ENCODE measurements at regions not wholly inside any gene's neighbourhood (a gene's known extent, or its start where the extent isn't known, plus 50 kb on each side); places are given as distances from the start of the nearest gene placed in this dataset.

GRCh38 chr2:235195921-235196320, 244.1 kb downstream of the SH3BP4 start:
- POLR2A ChIA-PET, result no interaction called here
- H3K4me3 Mint-ChIP-seq, result no peak overlapping the region
- no peaks in the 10 kb centered on the region for H3K9me3 Mint-ChIP-seq
- no peaks in the 10 kb centered on the region for H3K36me3 Mint-ChIP-seq (ENCODE audit: low read depth)
- no peak overlapping the region for H3K27ac Mint-ChIP-seq
- H3K27me3 Mint-ChIP-seq, result peaks cover 2% of the 10 kb centered on the region
- DNase-seq, result no peak
- no peaks in the 10 kb centered on the region for H3K4me1 Mint-ChIP-seq
- CTCF ChIA-PET, result no interaction called here

- Mint-ChIP-seq H3K27ac (no peak overlapping the region), H3K4me3 (no peak overlapping the region), H3K9me3 (no peaks in the 10 kb centered on the region), H3K36me3 (ENCODE audit: low read depth) (no peaks in the 10 kb centered on the region), H3K4me1 (no peaks in the 10 kb centered on the region), H3K27me3 (no peaks in the 10 kb centered on the region)
- ChIA-PET CTCF (no interaction called here), POLR2A (no interaction called here)
- DNase-seq, result no peak
Observed at GRCh38 chr2:235199128-235199527, 247.3 kb downstream of the SH3BP4 start.

- no peak for DNase-seq
- CTCF ChIA-PET, result no interaction called here
- Mint-ChIP-seq H3K9me3 (no peaks in the 10 kb centered on the region), H3K27ac (no peak overlapping the region), H3K4me1 (no peaks in the 10 kb centered on the region), H3K4me3 (no peak overlapping the region), H3K27me3 (no peaks in the 10 kb centered on the region), H3K36me3 (ENCODE audit: low read depth) (no peaks in the 10 kb centered on the region)
- POLR2A ChIA-PET, result no interaction called here
Observed at GRCh38 chr2:235200216-235200615, 248.4 kb downstream of the SH3BP4 start.

DNA sequence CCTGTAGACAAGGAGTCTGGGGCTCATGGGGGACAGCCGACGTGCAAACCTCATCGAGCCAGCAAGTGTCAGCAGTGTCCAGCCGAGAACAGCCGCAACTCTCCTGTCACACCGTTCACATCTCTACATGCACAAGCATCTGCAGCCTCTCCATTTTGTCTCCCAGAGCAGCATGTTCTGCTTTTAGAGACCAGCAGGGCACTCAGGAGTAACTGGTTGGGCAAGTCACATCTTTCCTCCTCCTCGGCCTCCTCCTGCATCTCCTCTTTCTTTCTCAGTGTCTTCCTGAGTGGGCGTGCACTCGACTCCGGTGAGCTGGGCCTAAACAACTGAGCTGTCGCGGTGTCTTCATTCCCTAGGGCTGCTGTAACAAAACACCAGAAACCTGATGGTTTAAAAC, 249.9 kb downstream of the SH3BP4 start:
- Mint-ChIP-seq H3K4me3 (no peak overlapping the region), H3K4me1 (no peaks in the 10 kb centered on the region), H3K9me3 (no peaks in the 10 kb centered on the region), H3K27me3 (no peaks in the 10 kb centered on the region), H3K27ac (no peak overlapping the region), H3K36me3 (ENCODE audit: low read depth) (no peaks in the 10 kb centered on the region)
- CTCF ChIA-PET, result no interaction called here
- POLR2A ChIA-PET, result no interaction called here
- no peak for DNase-seq

GRCh38 chr2:235204948-235205347, 253.1 kb downstream of the SH3BP4 start:
- DNase-seq, result no peak
- Mint-ChIP-seq H3K27me3 (no peaks in the 10 kb centered on the region), H3K36me3 (ENCODE audit: low read depth) (no peaks in the 10 kb centered on the region), H3K4me3 (no peak overlapping the region), H3K9me3 (no peaks in the 10 kb centered on the region), H3K4me1 (no peaks in the 10 kb centered on the region), H3K27ac (no peak overlapping the region)
- POLR2A ChIA-PET, result no interaction called here
- CTCF ChIA-PET, result no interaction called here

DNA sequence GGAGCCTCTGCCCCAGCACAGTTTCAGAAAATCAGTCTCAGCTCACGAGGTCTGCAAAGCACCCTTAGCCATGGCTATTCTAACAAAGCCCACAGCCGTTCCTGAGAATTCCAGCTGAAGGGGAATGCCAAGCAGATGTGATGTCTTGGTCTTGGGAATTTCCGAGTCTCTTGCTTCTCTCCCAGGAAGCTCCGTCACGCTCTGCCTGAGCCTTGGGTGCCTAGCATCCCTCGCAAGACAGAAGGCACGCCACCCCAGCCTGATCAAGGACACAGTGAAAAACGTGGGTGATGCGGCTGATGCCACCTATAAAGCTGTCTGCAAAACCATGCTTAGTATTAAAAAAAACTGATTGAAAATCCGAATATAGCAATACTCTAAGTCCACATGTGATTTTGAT, 254.6 kb downstream of the SH3BP4 start:
- no peaks in the 10 kb centered on the region for H3K36me3 Mint-ChIP-seq (ENCODE audit: low read depth)
- no peaks in the 10 kb centered on the region for H3K27me3 Mint-ChIP-seq
- ChIA-PET CTCF (no interaction called here), POLR2A (no interaction called here)
- H3K27ac Mint-ChIP-seq, result no peak overlapping the region
- no peaks in the 10 kb centered on the region for H3K9me3 Mint-ChIP-seq
- no peak for DNase-seq
- H3K4me3 Mint-ChIP-seq, result no peak overlapping the region
- no peaks in the 10 kb centered on the region for H3K4me1 Mint-ChIP-seq

DNA sequence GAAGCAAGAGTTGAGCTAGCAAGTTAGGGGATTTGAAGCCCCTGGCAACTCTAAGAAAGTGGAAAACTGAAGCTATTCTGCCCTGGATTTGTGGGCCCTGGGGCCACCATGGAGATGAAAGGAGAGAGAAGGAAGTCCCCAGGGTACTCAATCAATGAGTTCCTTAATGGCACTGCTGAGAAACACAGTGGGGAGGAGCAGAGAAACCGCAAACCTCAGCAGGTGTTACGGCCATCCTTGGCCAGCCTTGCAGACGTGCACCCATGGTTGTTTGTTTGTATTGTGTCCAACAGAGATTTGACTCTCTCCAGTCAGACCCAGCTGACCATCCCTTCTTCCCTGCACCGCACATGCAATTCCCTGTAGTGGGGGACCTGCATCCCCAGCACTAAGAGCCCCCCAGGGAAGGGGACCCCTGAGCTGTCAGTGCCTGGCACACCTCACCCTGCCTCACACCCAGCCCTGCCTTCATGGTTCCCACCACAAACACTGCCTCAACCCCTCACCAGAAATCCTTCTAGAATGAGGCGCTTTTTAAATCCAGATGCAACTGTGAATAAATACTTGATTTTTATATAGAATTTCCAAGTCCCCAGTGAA, 255.3 kb downstream of the SH3BP4 start:
- POLR2A ChIA-PET, result no interaction called here
- no peak for DNase-seq
- H3K27ac Mint-ChIP-seq, result no peak overlapping the region
- peaks cover 4% of the 10 kb centered on the region for H3K27me3 Mint-ChIP-seq
- no peaks in the 10 kb centered on the region for H3K4me1 Mint-ChIP-seq
- CTCF ChIA-PET, result interaction anchor here (0.6 kb wide), 1 partner anchor 281 kb away, joined by 3 read pairs; no protein-coding TSS in a partner anchor
- H3K36me3 Mint-ChIP-seq (ENCODE audit: low read depth), result no peaks in the 10 kb centered on the region
- no peaks in the 10 kb centered on the region for H3K9me3 Mint-ChIP-seq
- H3K4me3 Mint-ChIP-seq, result no peak overlapping the region

GRCh38 chr2:235211056-235211455, 259.2 kb downstream of the SH3BP4 start:
- H3K36me3 Mint-ChIP-seq (ENCODE audit: low read depth), result no peaks in the 10 kb centered on the region
- no peak for DNase-seq
- H3K27ac Mint-ChIP-seq, result no peak overlapping the region
- H3K9me3 Mint-ChIP-seq, result no peaks in the 10 kb centered on the region
- ChIA-PET POLR2A (no interaction called here), CTCF (no interaction called here)
- no peak overlapping the region for H3K4me3 Mint-ChIP-seq
- peaks cover 4% of the 10 kb centered on the region for H3K27me3 Mint-ChIP-seq
- H3K4me1 Mint-ChIP-seq, result no peaks in the 10 kb centered on the region

- POLR2A ChIA-PET, result no interaction called here
- no peaks in the 10 kb centered on the region for H3K9me3 Mint-ChIP-seq
Observed at GRCh38 chr2:235212501-235213158, 260.8 kb downstream of the SH3BP4 start.

DNA sequence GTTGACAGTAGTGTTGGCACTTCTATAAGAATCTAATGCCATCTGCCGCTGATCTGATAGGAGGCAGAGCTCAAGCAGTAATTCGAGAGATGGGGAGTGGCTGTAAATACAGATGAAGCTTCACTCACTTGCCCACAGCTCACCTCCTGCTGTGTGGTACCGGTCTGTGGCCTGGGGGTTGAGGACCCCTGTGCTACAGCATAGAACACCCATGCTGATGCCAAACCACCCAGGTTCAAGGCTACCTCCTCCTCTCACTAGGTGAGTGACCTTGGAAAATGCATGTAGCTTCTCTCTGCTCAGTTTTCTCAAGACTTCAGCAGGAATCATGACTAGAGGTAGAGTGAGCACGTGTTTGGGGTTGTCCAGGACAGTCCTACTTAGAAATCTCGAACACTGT, 263.4 kb downstream of the SH3BP4 start:
- no peaks in the 10 kb centered on the region for H3K4me1 Mint-ChIP-seq
- no peaks in the 10 kb centered on the region for H3K9me3 Mint-ChIP-seq
- no peaks in the 10 kb centered on the region for H3K36me3 Mint-ChIP-seq (ENCODE audit: low read depth)
- no peak overlapping the region for H3K27ac Mint-ChIP-seq
- H3K4me3 Mint-ChIP-seq, result no peak overlapping the region
- ChIA-PET CTCF (no interaction called here), POLR2A (no interaction called here)
- peaks cover 7% of the 10 kb centered on the region for H3K27me3 Mint-ChIP-seq
- no peak for DNase-seq

More at GRCh38 chr2:235212501-235213158, 260.8 kb downstream of the SH3BP4 start:
- H3K4me3 Mint-ChIP-seq, result no peak overlapping the region
- CTCF ChIA-PET, result no interaction called here
- DNase-seq, result no peak
- H3K4me1 Mint-ChIP-seq, result no peaks in the 10 kb centered on the region
- no peaks in the 10 kb centered on the region for H3K36me3 Mint-ChIP-seq (ENCODE audit: low read depth)
- no peak overlapping the region for H3K27ac Mint-ChIP-seq
- peaks cover 5% of the 10 kb centered on the region for H3K27me3 Mint-ChIP-seq

- no peak for DNase-seq
- no peak overlapping the region for H3K27ac Mint-ChIP-seq
- no peaks in the 10 kb centered on the region for H3K36me3 Mint-ChIP-seq (ENCODE audit: low read depth)
- peaks cover 5% of the 10 kb centered on the region for H3K27me3 Mint-ChIP-seq
- ChIA-PET POLR2A (no interaction called here), CTCF (no interaction called here)
- no peaks in the 10 kb centered on the region for H3K9me3 Mint-ChIP-seq
- H3K4me3 Mint-ChIP-seq, result no peak overlapping the region
- no peaks in the 10 kb centered on the region for H3K4me1 Mint-ChIP-seq
Observed at GRCh38 chr2:235216901-235217300, 265.1 kb downstream of the SH3BP4 start.

GRCh38 chr2:235217846-235218245, 266.0 kb downstream of the SH3BP4 start:
- POLR2A ChIA-PET, result no interaction called here
- Mint-ChIP-seq H3K27me3 (peaks cover 6% of the 10 kb centered on the region), H3K27ac (no peak overlapping the region), H3K9me3 (no peaks in the 10 kb centered on the region), H3K4me1 (no peaks in the 10 kb centered on the region), H3K4me3 (no peak overlapping the region), H3K36me3 (ENCODE audit: low read depth) (no peaks in the 10 kb centered on the region)
- no peak for DNase-seq
- CTCF ChIA-PET, result no interaction called here

- Mint-ChIP-seq H3K9me3 (no peaks in the 10 kb centered on the region), H3K4me1 (no peaks in the 10 kb centered on the region), H3K27ac (no peak overlapping the region), H3K36me3 (ENCODE audit: low read depth) (no peaks in the 10 kb centered on the region), H3K4me3 (no peak overlapping the region), H3K27me3 (peaks cover 6% of the 10 kb centered on the region)
- POLR2A ChIA-PET, result no interaction called here
- CTCF ChIA-PET, result no interaction called here
- no peak for DNase-seq
Observed at GRCh38 chr2:235218486-235218907, 266.7 kb downstream of the SH3BP4 start.

GRCh38 chr2:235219048-235219447, 267.2 kb downstream of the SH3BP4 start:
- Mint-ChIP-seq H3K36me3 (ENCODE audit: low read depth) (no peaks in the 10 kb centered on the region), H3K9me3 (no peaks in the 10 kb centered on the region), H3K4me1 (no peaks in the 10 kb centered on the region), H3K4me3 (no peak overlapping the region), H3K27me3 (peaks cover 8% of the 10 kb centered on the region), H3K27ac (no peak overlapping the region)
- ChIA-PET CTCF (no interaction called here), POLR2A (no interaction called here)
- DNase-seq, result no peak
